GM18498 (cell line): ENCODE measurements at regions not wholly inside any gene's neighbourhood (a gene's known extent, or its start where the extent isn't known, plus 50 kb on each side); places are given as distances from the start of the nearest gene placed in this dataset.
"Not testable (repeated sequence)": the region's sequence is repeated elsewhere in the genome, so short reads cannot be mapped to it uniquely, and the experiment has no call there.

Source experiments
- ATAC-seq: cut with Tn5 transposase; IDR thresholded peaks from one replicate; pipeline ENCODE4 v1.9.1; 2021; ENCODE audit warnings: mild to moderate bottlenecking, moderate library complexity; ENCODE audit not compliant: unreplicated experiment

GRCh38 chr5:167063788-167064187 is 1227.7 kb upstream of the WWC1 start:
- ATAC-seq = no peak

GRCh38 chr5:167064198-167064776 is 1227.2 kb upstream of the WWC1 start:
- ATAC-seq = no peak

- ATAC-seq = no peak
Measured at GRCh38 chr5:167065794-167066193, 1225.7 kb upstream of the WWC1 start.

- no peak for ATAC-seq
Measured at GRCh38 chr5:167071981-167072610, 1219.3 kb upstream of the WWC1 start.

- ATAC-seq = no peak
Measured at GRCh38 chr5:167081561-167081960, 1209.9 kb upstream of the WWC1 start.

GRCh38 chr5:167096816-167097215 is 1194.6 kb upstream of the WWC1 start:
- no peak for ATAC-seq

- no peak for ATAC-seq
Measured at GRCh38 chr5:167104351-167104750, 1187.1 kb upstream of the WWC1 start.

- ATAC-seq = no peak
Measured at GRCh38 chr5:167105941-167106340, 1185.5 kb upstream of the WWC1 start.

- no peak for ATAC-seq
Measured at GRCh38 chr5:167107684-167108083, 1183.8 kb upstream of the WWC1 start.

GRCh38 chr5:167108266-167108665 is 1183.2 kb upstream of the WWC1 start:
- ATAC-seq = not testable (repeated sequence)

- ATAC-seq = no peak
Measured at GRCh38 chr5:167112556-167112955, 1178.9 kb upstream of the WWC1 start.

- ATAC-seq = no peak
Measured at GRCh38 chr5:167122267-167122666, 1169.2 kb upstream of the WWC1 start.

GRCh38 chr5:167123126-167123525 is 1168.3 kb upstream of the WWC1 start:
- ATAC-seq = no peak

- no peak for ATAC-seq
Measured at GRCh38 chr5:167128581-167128980, 1162.9 kb upstream of the WWC1 start.

GRCh38 chr5:167140548-167141291 is 1150.7 kb upstream of the WWC1 start:
- no peak for ATAC-seq

GRCh38 chr5:167143716-167144115 is 1147.7 kb upstream of the WWC1 start:
- ATAC-seq = no peak

GRCh38 chr5:167145841-167146240 is 1145.6 kb upstream of the WWC1 start:
- no peak for ATAC-seq

GRCh38 chr5:167147879-167148278 is 1143.6 kb upstream of the WWC1 start:
- ATAC-seq = no peak

- no peak for ATAC-seq
Measured at GRCh38 chr5:167150661-167151060, 1140.8 kb upstream of the WWC1 start.

- ATAC-seq = no peak
Measured at GRCh38 chr5:167152561-167152960, 1138.9 kb upstream of the WWC1 start.

- ATAC-seq = no peak
Measured at GRCh38 chr5:167155387-167156005, 1135.9 kb upstream of the WWC1 start.

GRCh38 chr5:167156446-167156845 is 1135.0 kb upstream of the WWC1 start:
- ATAC-seq = no peak
